C4-2B (cell line): ENCODE measurements at regions not wholly inside any gene's neighbourhood (a gene's known extent, or its start where the extent isn't known, plus 50 kb on each side); places are given as distances from the start of the nearest gene placed in this dataset.

Source experiments
- CTCF ChIP-seq: fragments of 450-650 bp; conservative IDR thresholded peaks from 2 replicates; pipeline ENCODE4 v1.5.1; 2017; ENCODE audit warnings: mild to moderate bottlenecking
- ZFX ChIP-seq: fragments of 450-650 bp; IDR thresholded peaks from 2 replicates; pipeline ENCODE4 v1.6.1; 2017

- TF ChIP-seq CTCF: no peak
- TF ChIP-seq ZFX: no peak
Observed at GRCh38 chr17:15884731-15885130, 60.2 kb upstream of the ADORA2B start.
